Panc1 (cell line): ENCODE measurements at regions not wholly inside any gene's neighbourhood (a gene's known extent, or its start where the extent isn't known, plus 50 kb on each side); places are given as distances from the start of the nearest gene placed in this dataset.

ENCODE experiments used
- ATAC-seq: fragments of 200-7000 bp; cut with Tn5 transposase; 2 replicates; pipeline ENCODE4 v1.9.1; 2020; ENCODE audit warnings: mild to moderate bottlenecking, moderate library complexity
- BruUV-seq: library from RNA; stranded (reverse); fragments of 400-500 nt; replicated peaks from 2 replicates; lab custom pipeline; 2021; lab: Mats Ljungman, UMichigan
- CTCF ChIA-PET: fragments of 300-600 bp; sonication (Branson Sonifier 250); formaldehyde crosslinking; loops from one replicate; lab custom pipeline; 2022; ENCODE audit warnings: antibody characterized with exemption; lab: Charles Lee
- POLR2A ChIA-PET: fragments of 300-600 bp; sonication (Branson Sonifier 250); formaldehyde crosslinking; loops from one replicate; lab custom pipeline; 2022; ENCODE audit warnings: antibody characterized with exemption; lab: Charles Lee
- DNase-seq: peaks from one replicate; pipeline ENCODE4 v3.0.0-alpha.2; 2010; ENCODE audit warnings: low read depth, low spot score
- H3K27ac ChIP-seq: 2 replicates; pipeline ENCODE4 v1.5.1; 2011; ENCODE audit warnings: mild to moderate bottlenecking, low read length, inconsistent platforms
- H3K27me3 ChIP-seq: fragments of 200-500 bp; sonication (Bioruptor generic); 2 replicates; pipeline ENCODE4 v1.6.0; 2014; ENCODE audit warnings: low read length, inconsistent platforms; ENCODE audit not compliant: control insufficient read depth, insufficient read depth
- H3K36me3 ChIP-seq: fragments of 200-500 bp; sonication (Bioruptor generic); 2 replicates; pipeline ENCODE4 v1.5.1; 2014; ENCODE audit warnings: inconsistent platforms, mild to moderate bottlenecking, low read length, moderate library complexity; ENCODE audit not compliant: control insufficient read depth, insufficient read depth
- H3K4me1 ChIP-seq: 2 replicates; pipeline ENCODE4 v1.5.1; 2011; ENCODE audit warnings: inconsistent platforms, mild to moderate bottlenecking, low read length, moderate library complexity; ENCODE audit not compliant: control insufficient read depth, insufficient read depth
- H3K4me3 ChIP-seq, 2 experiments: 2 replicates each; pipeline ENCODE4 v1.5.1; 2011 to 2012; ENCODE audit warnings: low read depth in 2 of 2, low read length in 2 of 2, mild to moderate bottlenecking in 2 of 2, inconsistent platforms in 1 of 2, moderate library complexity in 1 of 2
- H3K9me3 ChIP-seq: fragments of 200-500 bp; sonication (Bioruptor generic); 2 replicates; pipeline ENCODE4 v1.5.1; 2014; ENCODE audit warnings: low read depth, mild to moderate bottlenecking, inconsistent platforms, low read length, moderate library complexity; ENCODE audit not compliant: control insufficient read depth, insufficient read depth
- CTCF ChIP-seq: fragments of 450-650 bp; IDR thresholded peaks from 2 replicates; pipeline ENCODE4 v1.5.1; 2017; ENCODE audit warnings: mild to moderate bottlenecking
- POLR2AphosphoS5 ChIP-seq: IDR thresholded peaks from 2 replicates; pipeline ENCODE4 v1.6.1; 2012; ENCODE audit warnings: mild to moderate bottlenecking, low read depth, low read length, moderate library complexity
- REST ChIP-seq, 2 experiments: IDR thresholded peaks; 2 replicates each; pipeline ENCODE4 v1.6.1; 2011 to 2012; ENCODE audit warnings: low read depth in 2 of 2, control low read depth in 1 of 2, low read length in 1 of 2, mild to moderate bottlenecking in 1 of 2, moderate library complexity in 1 of 2; ENCODE audit not compliant: insufficient read depth in 1 of 2
- SIN3A ChIP-seq: IDR thresholded peaks from 2 replicates; pipeline ENCODE4 v1.6.1; 2012; ENCODE audit warnings: low read depth, mild to moderate bottlenecking, low read length, moderate library complexity, borderline replicate concordance; ENCODE audit not compliant: insufficient read depth
- TCF7L2 ChIP-seq: IDR thresholded peaks from 2 replicates; pipeline ENCODE4 v1.6.1; 2011; ENCODE audit warnings: mild to moderate bottlenecking, low read depth, low read length, inconsistent platforms
- in situ Hi-C: cut with HindIII; loops from 2 replicates; pipeline ENCODE4 v1.10.0; 2016; ENCODE audit warnings: low sequenced_read_pairs, low pct_unique_long_range_greater_than_20kb
- intact Hi-C: fragments of 100-400 bp; cut with micrococcal nuclease; formaldehyde crosslinking; loops from one replicate; pipeline ENCODE4 v1.10.0; 2022; ENCODE audit not compliant: unreplicated experiment

GRCh38 chr9:107713470-107713869 lies 223.9 kb upstream of the KLF4 start:
- no peaks in the 10 kb centered on the region for H3K27me3 ChIP-seq
- no peaks in the 10 kb centered on the region for H3K36me3 ChIP-seq
- no peaks in the 10 kb centered on the region for H3K9me3 ChIP-seq
- ChIA-PET POLR2A (no interaction called here), CTCF (no interaction called here)
- in situ Hi-C loops: no loop called here
- ATAC-seq: no peak
- H3K27ac ChIP-seq: no peak overlapping the region
- H3K4me3 ChIP-seq: no peak overlapping the region
- no peak for DNase-seq
- BruUV-seq: no TSS peak
- intact Hi-C loops: no loop called here
- TF ChIP-seq CTCF (no peak), SIN3A (no peak), TCF7L2 (no peak), REST (IDR thresholded peaks at IDR 0.05; ENCODE audit: insufficient read depth in 1 of 2, low read depth in 2 of 2, low read length in 1 of 2) (no peak), POLR2AphosphoS5 (no peak)
- no peaks in the 10 kb centered on the region for H3K4me1 ChIP-seq

GRCh38 chr9:107712390-107712789 lies 222.8 kb upstream of the KLF4 start:
- ChIA-PET POLR2A (no interaction called here), CTCF (no interaction called here)
- H3K36me3 ChIP-seq: no peaks in the 10 kb centered on the region
- BruUV-seq: no TSS peak
- DNase-seq (no peak), ATAC-seq (no peak)
- H3K27me3 ChIP-seq: no peaks in the 10 kb centered on the region
- intact Hi-C loops: no loop called here
- TF ChIP-seq TCF7L2 (no peak), POLR2AphosphoS5 (no peak), SIN3A (no peak), REST (IDR thresholded peaks at IDR 0.05; ENCODE audit: insufficient read depth in 1 of 2, low read depth in 2 of 2, low read length in 1 of 2) (no peak), CTCF (no peak)
- in situ Hi-C loops: no loop called here
- H3K9me3 ChIP-seq: no peaks in the 10 kb centered on the region
- no peak overlapping the region for H3K27ac ChIP-seq
- H3K4me3 ChIP-seq: no peak overlapping the region
- no peaks in the 10 kb centered on the region for H3K4me1 ChIP-seq
